SK-N-MC (cell line): ENCODE measurements at regions not wholly inside any gene's neighbourhood (a gene's known extent, or its start where the extent isn't known, plus 50 kb on each side); places are given as distances from the start of the nearest gene placed in this dataset.
"Not testable (repeated sequence)": the region's sequence is repeated elsewhere in the genome, so short reads cannot be mapped to it uniquely, and the experiment has no call there.

Experiments
- DNase-seq: peaks from one replicate; pipeline ENCODE4 v3.0.0-alpha.2; 2011; ENCODE audit warnings: low read depth, low spot score
- H3K27ac ChIP-seq: fragments of 200-600 bp; sonication (generic); 2 replicates; pipeline ENCODE4 v1.5.1; 2016; ENCODE audit warnings: mixed run types
- H3K36me3 ChIP-seq: fragments of 200-600 bp; sonication (generic); 2 replicates; pipeline ENCODE4 v1.6.1; 2017; ENCODE audit warnings: antibody characterized with exemption, low read length, mixed read lengths; ENCODE audit not compliant: insufficient read depth
- H3K4me3 ChIP-seq: fragments of 200-600 bp; sonication (generic); 2 replicates; pipeline ENCODE4 v1.5.1; 2016
- H3K9ac ChIP-seq: fragments of 200-600 bp; sonication (generic); 2 replicates; pipeline ENCODE4 v1.8.0; 2017; ENCODE audit warnings: mixed run types, mixed read lengths; ENCODE audit not compliant: insufficient read length
- H3K9me3 ChIP-seq: fragments of 200-600 bp; sonication (generic); 2 replicates; pipeline ENCODE4 v1.6.1; 2017; ENCODE audit warnings: low read depth, mild to moderate bottlenecking, antibody characterized with exemption, low read length, moderate library complexity, mixed read lengths
- EZH2 ChIP-seq: fragments of 200-600 bp; sonication (generic); IDR thresholded peaks from one replicate; pipeline ENCODE4 v1.6.1; 2017; ENCODE audit warnings: antibody characterized with exemption
- FOXP2 ChIP-seq: optimal IDR thresholded peaks from 2 replicates; pipeline ENCODE3; 2011; ENCODE audit warnings: mild to moderate bottlenecking, moderate library complexity; ENCODE audit not compliant: insufficient read depth; ENCODE audit errors: extremely low read length, control extremely low read depth
- POLR2AphosphoS5 ChIP-seq: IDR thresholded peaks from 2 replicates; pipeline ENCODE4 v1.6.1; 2012; ENCODE audit warnings: mild to moderate bottlenecking, low read depth, low read length, borderline replicate concordance

- Histone ChIP-seq H3K9ac (no peak overlapping the region), H3K36me3 (no peaks in the 10 kb centered on the region), H3K4me3 (no peak overlapping the region), H3K9me3 (no peaks in the 10 kb centered on the region), H3K27ac (no peak overlapping the region)
- no peak for DNase-seq
- TF ChIP-seq EZH2 (no peak), FOXP2 (no peak), POLR2AphosphoS5 (no peak)
These were observed 1226.7 kb downstream of the FLRT2 start for GRCh38 chr14:86756521-86757190.

DNA sequence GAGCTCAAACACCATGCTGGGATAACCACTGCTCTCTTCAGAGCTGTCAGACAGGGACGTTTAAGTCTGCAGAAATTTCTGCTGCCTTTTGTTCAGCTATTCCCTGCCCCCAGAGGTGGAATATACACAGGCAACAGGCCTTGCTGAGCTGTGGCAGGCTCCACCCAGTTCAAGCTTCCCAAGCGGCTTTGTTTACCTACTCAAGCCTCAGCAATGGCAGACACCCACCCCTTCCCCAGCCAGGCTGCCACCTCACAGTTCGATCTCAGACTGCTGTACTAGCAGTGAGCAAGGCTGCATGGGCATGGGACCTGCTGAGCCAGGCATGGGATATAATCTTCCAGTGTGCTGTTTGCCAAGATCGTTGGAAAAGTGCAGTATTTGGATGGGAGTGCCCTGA lies 1220.5 kb downstream of the FLRT2 start:
- H3K9me3 ChIP-seq, H3K27ac ChIP-seq, H3K4me3 ChIP-seq, H3K36me3 ChIP-seq, DNase-seq, H3K9ac ChIP-seq: not testable (repeated sequence)

DNA sequence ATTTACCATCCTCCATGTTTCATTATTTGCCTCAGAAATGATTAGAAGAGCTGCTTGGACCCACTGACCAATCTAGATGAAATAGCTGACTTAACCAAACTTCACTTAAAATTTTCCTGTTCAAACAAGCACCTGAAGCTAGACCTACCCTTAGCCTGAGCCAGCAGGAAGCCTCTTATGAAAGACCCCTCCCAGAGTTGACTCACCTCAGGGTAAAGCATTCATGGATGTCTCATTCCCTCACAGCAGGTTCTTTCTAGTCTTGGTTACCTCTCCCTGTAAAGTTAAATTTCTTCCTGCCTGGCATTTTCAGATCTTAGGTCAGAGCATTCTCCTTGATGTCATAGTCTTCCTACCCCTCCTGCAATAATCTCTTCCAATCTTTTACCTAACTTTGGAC lies 1209.8 kb downstream of the FLRT2 start:
- Histone ChIP-seq H3K9ac (no peak overlapping the region), H3K9me3 (no peaks in the 10 kb centered on the region), H3K36me3 (no peaks in the 10 kb centered on the region), H3K27ac (no peak overlapping the region), H3K4me3 (no peak overlapping the region)
- no peak for DNase-seq
- TF ChIP-seq FOXP2 (no peak), EZH2 (no peak), POLR2AphosphoS5 (no peak)

GRCh38 chr14:86731427-86731826 lies 1201.5 kb downstream of the FLRT2 start:
- not testable (repeated sequence) for H3K4me3 ChIP-seq, H3K9ac ChIP-seq, H3K9me3 ChIP-seq, DNase-seq, H3K36me3 ChIP-seq, H3K27ac ChIP-seq

DNA sequence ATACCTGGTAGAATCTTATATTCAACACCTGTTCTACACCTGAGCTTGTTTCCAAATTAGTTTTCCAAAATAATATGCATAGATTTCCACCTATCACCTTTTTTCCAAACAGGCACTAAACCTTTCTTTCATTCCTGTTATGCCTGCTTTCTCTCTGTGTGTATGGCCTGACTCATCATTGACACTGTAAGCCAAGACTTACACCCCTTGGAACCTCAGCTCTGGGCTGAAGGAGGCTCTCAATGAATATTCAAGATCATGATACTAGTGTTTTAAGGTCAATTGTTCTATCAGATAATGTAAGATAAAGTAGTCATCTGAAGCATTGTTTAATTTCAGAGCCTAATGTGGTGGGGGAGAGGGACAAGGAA lies 1193.3 kb downstream of the FLRT2 start:
- no peak overlapping the region for H3K4me3 ChIP-seq
- no peaks in the 10 kb centered on the region for H3K36me3 ChIP-seq
- TF ChIP-seq POLR2AphosphoS5 (no peak), FOXP2 (no peak), EZH2 (no peak)
- H3K27ac ChIP-seq, result no peak overlapping the region
- no peak overlapping the region for H3K9ac ChIP-seq
- no peaks in the 10 kb centered on the region for H3K9me3 ChIP-seq
- DNase-seq, result no peak

DNA sequence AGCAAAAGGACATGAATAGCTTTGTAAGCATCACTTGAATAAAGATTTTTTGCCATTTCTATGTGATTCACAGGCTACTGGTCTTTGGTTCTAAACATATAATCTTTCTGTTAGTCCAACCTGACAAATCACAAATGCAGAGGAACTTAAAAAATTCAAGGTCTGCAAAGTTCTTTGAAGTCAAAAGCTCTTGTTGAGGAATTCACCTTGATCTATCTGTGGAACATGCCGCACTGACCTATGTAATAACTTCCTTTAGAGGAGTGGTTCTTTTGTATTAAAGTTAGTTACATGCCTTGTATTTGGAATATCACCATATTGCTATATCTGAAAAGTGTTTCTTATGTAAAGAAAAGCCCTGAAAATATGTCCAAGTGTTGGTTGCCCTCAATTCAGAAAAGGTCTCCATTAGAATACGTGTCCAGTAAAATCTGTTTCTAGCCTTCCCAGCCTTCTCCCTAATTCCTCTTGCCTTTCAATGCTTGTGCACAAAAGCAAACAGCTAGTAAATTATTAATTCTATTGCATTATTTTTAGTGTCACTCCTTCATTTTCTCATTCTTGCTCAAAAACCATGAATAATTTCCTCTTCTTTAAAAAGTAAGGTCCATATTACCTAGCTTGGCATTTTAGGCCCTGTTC lies 1192.8 kb downstream of the FLRT2 start:
- TF ChIP-seq POLR2AphosphoS5, result no peak
- no peak for DNase-seq
- Histone ChIP-seq H3K9me3 (no peaks in the 10 kb centered on the region), H3K36me3 (no peaks in the 10 kb centered on the region), H3K9ac (no peak overlapping the region), H3K27ac (no peak overlapping the region), H3K4me3 (no peak overlapping the region)

- TF ChIP-seq EZH2, result no peak
- no peak for TF ChIP-seq FOXP2
- TF ChIP-seq POLR2AphosphoS5, result no peak
- Histone ChIP-seq H3K9me3 (no peaks in the 10 kb centered on the region), H3K36me3 (no peaks in the 10 kb centered on the region), H3K9ac (no peak overlapping the region), H3K27ac (no peak overlapping the region), H3K4me3 (no peak overlapping the region)
- DNase-seq, result no peak
These were observed 1184.6 kb downstream of the FLRT2 start for GRCh38 chr14:86714575-86714974.

- TF ChIP-seq FOXP2, result no peak
- TF ChIP-seq POLR2AphosphoS5, result no peak
- no peak overlapping the region for H3K9ac ChIP-seq
- no peak overlapping the region for H3K4me3 ChIP-seq
- no peaks in the 10 kb centered on the region for H3K36me3 ChIP-seq
- H3K9me3 ChIP-seq, result no peaks in the 10 kb centered on the region
- DNase-seq, result no peak
- no peak overlapping the region for H3K27ac ChIP-seq
These were observed 1184.2 kb downstream of the FLRT2 start for GRCh38 chr14:86714153-86714552.

DNA sequence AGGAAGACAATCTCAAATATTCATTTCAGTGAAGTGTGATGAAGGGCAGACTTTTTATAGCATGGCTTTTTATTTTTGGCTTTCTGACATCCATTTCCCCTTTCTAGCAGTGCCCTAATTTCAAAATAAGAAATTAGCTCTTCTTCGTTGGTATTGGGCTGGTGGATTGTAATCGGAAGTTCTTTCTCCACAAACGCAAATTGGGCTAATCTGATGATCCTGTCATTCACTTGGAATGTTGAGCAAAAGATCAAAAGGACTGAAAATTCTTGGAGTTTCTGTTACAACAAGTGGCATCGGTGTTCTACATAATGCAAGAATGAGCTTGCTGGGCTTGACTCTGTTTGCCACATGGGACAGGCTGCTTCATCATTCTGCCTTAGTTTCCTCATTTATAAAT lies 1182.8 kb downstream of the FLRT2 start:
- no peaks in the 10 kb centered on the region for H3K9me3 ChIP-seq

More for the DNA sequence above, 1182.8 kb downstream of the FLRT2 start:
- no peak overlapping the region for H3K9ac ChIP-seq
- H3K4me3 ChIP-seq, result no peak overlapping the region
- no peaks in the 10 kb centered on the region for H3K36me3 ChIP-seq
- no peak for DNase-seq
- TF ChIP-seq POLR2AphosphoS5 (no peak), EZH2 (no peak), FOXP2 (no peak)
- no peak overlapping the region for H3K27ac ChIP-seq
